Stimulated activated CD4-positive, alpha-beta T cell treated with anti-CD3 and anti-CD28 coated beads, Interleukin-1b, Interleukin-23, amount 100 ng/mL, for 4 hours (primary cell): ENCODE measurements at regions not wholly inside any gene's neighbourhood (a gene's known extent, or its start where the extent isn't known, plus 50 kb on each side); places are given as distances from the start of the nearest gene placed in this dataset.

Experiments
- DNase-seq, 2 donors: peaks; one replicate each; pipeline ENCODE4 v3.0.0-alpha.2; 2020; ENCODE audit warnings: low read depth in 2 of 2

- DNase-seq, result no peak
Measured at GRCh38 chr17:33974276-33974675, 280.8 kb upstream of the CCL2 start.

- DNase-seq, result no peak
Measured at GRCh38 chr17:33976831-33977230, 278.3 kb upstream of the CCL2 start.

GRCh38 chr17:33977729-33978514 lies 277.2 kb upstream of the CCL2 start:
- DNase-seq, result no peak

- no peak for DNase-seq
Measured at GRCh38 chr17:33978889-33979288, 276.2 kb upstream of the CCL2 start.

GRCh38 chr17:33980193-33980592 lies 274.9 kb upstream of the CCL2 start:
- DNase-seq, result no peak

GRCh38 chr17:33981711-33982601 lies 273.1 kb upstream of the CCL2 start:
- DNase-seq, result no peak

GRCh38 chr17:33982909-33983308 lies 272.2 kb upstream of the CCL2 start:
- DNase-seq, result no peak

GRCh38 chr17:33983824-33984574 lies 271.1 kb upstream of the CCL2 start:
- no peak for DNase-seq

- no peak for DNase-seq
Measured at GRCh38 chr17:33986088-33986487, 269.0 kb upstream of the CCL2 start.

GRCh38 chr17:33986566-33986965 lies 268.5 kb upstream of the CCL2 start:
- no peak for DNase-seq

GRCh38 chr17:33987162-33987561 lies 267.9 kb upstream of the CCL2 start:
- DNase-seq, result no peak

- DNase-seq, result no peak
Measured at GRCh38 chr17:33989361-33990148, 265.5 kb upstream of the CCL2 start.

- DNase-seq, result no peak
Measured at GRCh38 chr17:33990943-33991706, 264.0 kb upstream of the CCL2 start.

- no peak for DNase-seq
Measured at GRCh38 chr17:33992113-33992512, 263.0 kb upstream of the CCL2 start.

- DNase-seq, result no peak
Measured at GRCh38 chr17:34000639-34001038, 254.4 kb upstream of the CCL2 start.

- no peak for DNase-seq
Measured at GRCh38 chr17:34001246-34001645, 253.8 kb upstream of the CCL2 start.

GRCh38 chr17:34006126-34006525 lies 249.0 kb upstream of the CCL2 start:
- no peak for DNase-seq

GRCh38 chr17:34008125-34008524 lies 247.0 kb upstream of the CCL2 start:
- no peak for DNase-seq

GRCh38 chr17:34009912-34010311 lies 245.2 kb upstream of the CCL2 start:
- no peak for DNase-seq

GRCh38 chr17:34010534-34010933 lies 244.6 kb upstream of the CCL2 start:
- no peak for DNase-seq

GRCh38 chr17:34011599-34011998 lies 243.5 kb upstream of the CCL2 start:
- DNase-seq, result no peak
